Activated CD4-positive, alpha-beta T cell treated with anti-CD3 and anti-CD28 coated beads for 24 hours (primary cell): ENCODE measurements at regions not wholly inside any gene's neighbourhood (a gene's known extent, or its start where the extent isn't known, plus 50 kb on each side); places are given as distances from the start of the nearest gene placed in this dataset.
"Not testable (repeated sequence)": the region's sequence is repeated elsewhere in the genome, so short reads cannot be mapped to it uniquely, and the experiment has no call there.

Experiments
- DNase-seq, 2 donors: peaks; one replicate each; pipeline ENCODE4 v3.0.0-alpha.2; 2020; ENCODE audit warnings: low read depth in 2 of 2

- no peak for DNase-seq
Measured at GRCh38 chr3:28575746-28576613, 227.4 kb upstream of the AZI2 start.

GRCh38 chr3:28576614-28577200 lies 228.1 kb upstream of the AZI2 start:
- DNase-seq, result no peak

GRCh38 chr3:28577941-28578500 lies 229.4 kb upstream of the AZI2 start:
- DNase-seq, result no peak

DNA sequence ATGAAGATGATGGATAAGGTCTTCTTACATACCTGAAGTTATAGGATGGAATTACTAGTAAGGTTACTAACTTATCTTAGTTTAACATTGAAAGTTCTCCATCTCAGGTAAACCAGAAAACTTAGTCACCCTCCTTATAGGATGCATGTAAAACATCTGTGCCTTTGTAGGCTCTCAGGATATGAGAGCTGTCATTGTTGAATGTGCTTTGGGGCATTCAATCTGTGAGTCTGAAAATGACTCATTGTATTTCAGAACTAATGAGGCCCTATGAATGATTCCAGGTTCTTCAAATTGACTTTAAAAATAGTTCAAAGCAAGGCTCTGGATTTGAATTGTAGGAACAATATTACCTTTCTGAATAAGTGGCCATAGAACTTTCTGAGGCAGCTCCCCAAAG lies 237.7 kb upstream of the AZI2 start:
- DNase-seq, result no peak

DNA sequence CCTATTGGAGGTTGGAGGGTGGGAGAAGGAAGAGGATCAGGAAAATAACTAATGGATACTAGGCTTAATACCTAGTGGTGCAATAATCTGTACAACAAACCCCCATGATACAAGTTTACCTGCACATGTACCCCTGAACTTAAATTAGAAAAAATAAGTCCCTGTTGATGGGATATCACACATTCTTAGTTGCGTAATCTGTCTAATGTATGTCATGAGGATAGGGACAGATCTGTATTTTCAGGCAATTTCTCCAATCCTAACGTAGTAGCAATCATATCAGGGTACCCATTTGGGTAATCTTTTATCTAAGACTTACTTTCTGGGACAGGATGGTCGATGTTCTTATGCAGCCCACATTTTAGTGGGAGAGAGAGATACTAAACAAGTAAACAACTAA lies 239.1 kb upstream of the AZI2 start:
- DNase-seq, result no peak

GRCh38 chr3:28590216-28590615 lies 241.6 kb upstream of the AZI2 start:
- DNase-seq, result no peak

DNA sequence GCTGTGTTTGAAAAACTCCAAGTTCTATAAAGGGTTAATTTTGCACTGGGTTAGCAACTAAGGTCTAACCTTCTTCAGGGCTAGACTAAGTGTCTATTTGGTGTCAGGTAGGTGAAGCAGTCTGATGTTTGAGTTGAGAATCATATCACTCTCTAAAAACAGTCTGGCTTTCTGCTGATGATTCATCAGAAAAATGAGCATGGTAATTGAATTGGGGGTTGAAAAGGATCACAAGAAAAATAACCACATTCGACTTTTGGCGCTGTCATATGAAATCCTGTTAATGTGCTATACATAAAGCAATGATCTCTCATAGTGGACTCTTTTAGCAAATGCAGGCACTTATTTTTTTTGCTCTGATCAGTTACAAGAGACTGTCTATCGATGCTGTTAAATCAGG lies 242.2 kb upstream of the AZI2 start:
- no peak for DNase-seq

DNA sequence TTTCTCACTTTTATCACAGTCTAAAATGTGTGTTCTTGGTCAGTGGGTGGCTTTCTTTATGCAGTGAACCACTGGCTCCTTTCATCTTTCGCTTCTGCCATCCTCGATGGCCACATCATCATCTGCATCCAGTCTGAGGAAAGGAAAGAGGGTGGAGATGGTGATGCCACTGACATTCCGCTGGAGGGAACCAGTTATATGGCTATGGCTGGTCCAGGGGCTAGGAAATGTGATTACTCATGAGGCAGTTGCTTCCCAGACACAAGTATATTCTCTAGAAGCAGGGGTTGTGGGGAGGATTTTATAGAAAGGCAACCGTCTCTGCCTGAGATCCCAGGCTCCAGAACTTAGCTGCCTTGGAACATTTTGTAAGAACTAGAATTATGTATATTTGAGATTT lies 246.7 kb upstream of the AZI2 start:
- DNase-seq, result no peak

- DNase-seq, result no peak
Measured at GRCh38 chr3:28597452-28597851, 248.8 kb upstream of the AZI2 start.

GRCh38 chr3:28598165-28598564 lies 249.5 kb upstream of the AZI2 start:
- no peak for DNase-seq

- DNase-seq, result no peak
Measured at GRCh38 chr3:28601291-28601690, 252.7 kb upstream of the AZI2 start.

GRCh38 chr3:28606283-28606682 lies 257.7 kb upstream of the AZI2 start:
- DNase-seq, result no peak

DNA sequence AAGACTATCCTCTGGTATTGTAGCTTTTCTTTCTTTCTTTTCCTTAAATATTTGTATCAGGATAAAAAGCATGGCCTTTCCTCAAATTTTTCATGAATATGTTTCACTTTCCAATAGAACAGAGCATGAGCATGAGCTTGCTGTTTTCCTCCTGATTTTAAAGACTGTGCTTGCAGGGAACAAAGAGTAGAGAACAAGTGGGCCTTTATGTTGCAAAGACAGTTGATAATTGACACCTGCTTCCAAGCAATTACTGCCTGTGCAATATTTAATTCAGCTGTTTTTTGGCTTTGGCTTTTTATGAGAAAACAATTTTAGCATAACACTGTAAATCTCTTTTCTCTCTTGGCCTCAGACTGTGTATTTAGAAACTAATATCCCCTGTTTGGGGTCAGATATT lies 263.6 kb upstream of the AZI2 start:
- DNase-seq, result no peak

DNA sequence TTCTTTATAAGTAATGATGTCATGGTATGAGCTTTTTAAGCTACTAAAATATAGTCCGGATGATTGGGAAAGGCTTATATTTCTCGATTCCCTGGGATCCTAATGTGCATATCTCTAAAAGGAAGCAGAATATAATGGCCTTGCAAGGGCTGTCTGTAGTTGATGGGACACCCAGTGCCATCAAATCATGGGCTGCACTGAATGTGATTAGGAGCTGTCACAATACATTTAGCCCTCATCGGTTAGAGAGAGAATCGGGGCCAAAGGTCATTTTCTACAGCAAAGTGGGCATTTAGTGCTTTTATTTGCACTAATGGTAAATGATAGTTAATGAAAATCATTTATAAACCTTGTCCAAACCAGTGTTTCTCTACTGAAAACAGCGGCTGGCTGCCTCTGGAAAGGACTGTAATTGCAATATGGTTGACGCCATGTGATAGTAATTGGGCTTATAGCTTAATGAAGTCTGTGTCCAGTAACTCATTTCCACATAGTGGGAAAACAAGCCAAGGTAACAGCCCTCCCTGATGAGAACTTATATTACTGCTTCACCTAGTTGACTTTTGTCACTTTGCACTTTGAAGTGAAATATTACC lies 265.0 kb upstream of the AZI2 start:
- DNase-seq, result no peak

DNA sequence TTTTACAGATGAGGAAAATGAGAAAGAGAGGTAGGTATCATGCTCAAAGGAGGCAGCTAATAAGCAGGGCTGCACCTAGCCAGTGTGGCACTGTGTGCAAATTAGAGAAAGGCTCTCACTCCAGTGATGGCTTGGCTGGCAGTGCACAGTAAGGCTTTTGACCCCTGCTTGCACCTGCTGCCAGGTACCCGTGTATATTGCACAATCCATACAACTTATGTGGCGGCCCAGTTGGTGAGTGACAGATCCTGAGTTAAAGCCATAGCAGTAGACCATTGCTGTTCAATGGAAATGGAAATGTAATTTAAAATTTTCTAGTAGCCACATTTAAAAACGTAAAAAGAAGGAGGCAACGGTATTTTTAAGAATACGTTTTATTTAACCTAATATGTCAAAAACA lies 266.4 kb upstream of the AZI2 start:
- DNase-seq, result no peak

- no peak for DNase-seq
Measured at GRCh38 chr3:28615971-28616370, 267.3 kb upstream of the AZI2 start.

DNA sequence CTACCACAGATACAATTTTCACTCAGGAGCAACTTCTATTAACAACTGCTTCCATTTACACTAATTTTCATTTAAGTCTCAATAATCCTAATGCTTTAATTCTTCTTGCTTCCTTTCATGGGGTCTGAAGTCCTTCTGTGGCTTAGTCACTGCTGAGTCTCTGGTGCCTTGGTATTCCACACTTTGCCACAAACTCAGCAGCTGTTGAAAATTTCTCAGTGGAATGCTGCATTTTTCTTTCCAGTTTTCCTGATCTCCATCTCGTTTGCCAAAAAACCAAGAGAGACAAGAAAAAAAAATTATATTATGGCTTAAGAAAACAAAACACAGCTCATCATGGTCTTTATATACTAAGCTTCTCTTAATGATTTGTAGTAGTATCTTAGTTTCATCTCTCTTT lies 269.2 kb upstream of the AZI2 start:
- no peak for DNase-seq

DNA sequence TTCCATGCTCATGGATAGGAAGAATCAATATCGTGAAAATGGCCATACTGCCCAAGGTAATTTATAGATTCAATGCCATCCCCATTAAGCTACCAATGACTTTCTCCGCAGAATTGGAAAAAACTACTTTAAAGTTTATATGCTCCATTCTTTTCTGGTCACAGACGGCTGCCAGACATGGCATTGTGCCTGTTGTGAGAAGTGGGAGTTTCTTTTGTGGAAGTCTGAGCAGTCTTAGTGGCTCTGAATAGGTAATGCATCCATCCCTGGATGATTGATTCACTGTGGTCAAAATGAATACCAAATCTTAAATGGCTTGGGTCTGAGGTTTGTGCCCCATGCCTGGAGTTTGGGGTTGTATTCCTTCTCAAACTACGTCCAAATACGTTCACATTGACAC lies 274.5 kb upstream of the AZI2 start:
- no peak for DNase-seq

- no peak for DNase-seq
Measured at GRCh38 chr3:28624084-28624483, 275.5 kb upstream of the AZI2 start.

DNA sequence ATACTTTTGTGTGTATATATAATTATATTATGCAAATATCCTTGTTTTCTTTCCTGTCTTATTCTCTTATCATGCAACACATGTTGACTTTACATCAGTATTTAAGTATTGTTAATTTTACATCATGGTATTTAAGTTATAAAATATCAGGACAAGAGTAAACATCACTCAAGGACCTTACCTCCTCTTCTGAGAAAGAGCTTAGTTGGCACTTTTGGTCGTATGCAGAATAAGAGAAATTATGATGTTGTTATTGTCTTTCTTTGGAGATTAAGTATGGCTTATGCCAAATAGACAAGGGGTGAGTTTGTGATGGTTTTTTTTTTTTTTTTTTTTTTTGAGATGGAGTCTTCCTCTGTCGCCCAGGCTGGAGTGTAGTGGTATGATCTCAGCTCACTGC lies 279.2 kb upstream of the AZI2 start:
- not testable (repeated sequence) for DNase-seq

DNA sequence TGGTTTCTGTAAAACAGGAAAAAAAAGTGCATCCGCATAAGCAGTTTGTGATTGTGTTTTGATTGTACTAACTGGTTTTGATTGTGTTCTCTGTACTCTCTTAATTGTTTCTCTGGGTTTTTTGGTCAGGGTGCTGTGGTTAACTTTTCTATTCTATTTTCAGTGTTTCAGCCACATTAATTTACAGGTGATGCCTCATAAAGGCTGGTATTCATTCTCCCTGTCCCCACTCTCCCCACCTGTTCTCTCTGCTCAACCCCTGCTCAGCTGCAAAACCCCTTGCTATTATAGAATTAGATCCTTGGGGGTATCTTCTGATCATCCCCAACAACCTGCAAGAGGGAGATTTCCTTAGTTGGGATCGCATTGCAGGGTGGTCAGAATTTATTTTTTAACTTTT lies 285.4 kb upstream of the AZI2 start:
- DNase-seq, result no peak

GRCh38 chr3:28637742-28638141 lies 289.1 kb upstream of the AZI2 start:
- no peak for DNase-seq

DNA sequence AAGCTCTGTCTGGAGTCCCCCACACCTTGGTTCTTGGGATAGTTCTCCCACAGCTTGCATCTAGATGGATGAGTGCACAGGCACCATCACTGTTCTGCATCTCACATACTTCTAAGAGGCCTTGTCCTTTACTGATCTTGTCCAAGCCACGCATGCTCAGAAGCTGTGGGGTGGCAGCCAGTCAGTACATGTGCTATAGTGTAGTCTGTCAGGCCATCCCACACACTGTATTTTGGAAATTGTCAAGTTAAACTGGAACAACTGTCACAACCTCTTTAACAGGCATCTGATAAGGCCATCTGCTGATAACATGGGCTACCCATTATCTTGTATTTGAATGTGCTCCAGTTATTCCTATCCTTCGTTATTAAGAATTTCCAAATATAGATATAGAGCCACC lies 296.5 kb upstream of the AZI2 start:
- no peak for DNase-seq
